Mammary epithelial cell (primary cell): ENCODE measurements at regions not wholly inside any gene's neighbourhood (a gene's known extent, or its start where the extent isn't known, plus 50 kb on each side); places are given as distances from the start of the nearest gene placed in this dataset.

Experiments used
- EZH2 ChIP-seq: IDR thresholded peaks from 2 replicates; pipeline ENCODE4 v1.6.1; 2012; ENCODE audit warnings: low read length, inconsistent platforms, borderline replicate concordance
- TF ChIP-seq, protein P1 (sequence below), 2 donors: IDR thresholded peaks in 1 of 2; conservative IDR thresholded peaks in 1 of 2; 2 replicates each; pipeline ENCODE4 v1.5.1; 2011 to 2012; ENCODE audit warnings: inconsistent platforms in 2 of 2, low read length in 2 of 2, mild to moderate bottlenecking in 2 of 2, control low read depth in 1 of 2, low read depth in 1 of 2; ENCODE audit not compliant: insufficient read depth in 1 of 2; ENCODE audit errors: extremely low read depth in 1 of 2

GRCh38 chr20:37579106-37579505 is 51.4 kb upstream of the BLCAP start:
- TF ChIP-seq, protein P1, sequence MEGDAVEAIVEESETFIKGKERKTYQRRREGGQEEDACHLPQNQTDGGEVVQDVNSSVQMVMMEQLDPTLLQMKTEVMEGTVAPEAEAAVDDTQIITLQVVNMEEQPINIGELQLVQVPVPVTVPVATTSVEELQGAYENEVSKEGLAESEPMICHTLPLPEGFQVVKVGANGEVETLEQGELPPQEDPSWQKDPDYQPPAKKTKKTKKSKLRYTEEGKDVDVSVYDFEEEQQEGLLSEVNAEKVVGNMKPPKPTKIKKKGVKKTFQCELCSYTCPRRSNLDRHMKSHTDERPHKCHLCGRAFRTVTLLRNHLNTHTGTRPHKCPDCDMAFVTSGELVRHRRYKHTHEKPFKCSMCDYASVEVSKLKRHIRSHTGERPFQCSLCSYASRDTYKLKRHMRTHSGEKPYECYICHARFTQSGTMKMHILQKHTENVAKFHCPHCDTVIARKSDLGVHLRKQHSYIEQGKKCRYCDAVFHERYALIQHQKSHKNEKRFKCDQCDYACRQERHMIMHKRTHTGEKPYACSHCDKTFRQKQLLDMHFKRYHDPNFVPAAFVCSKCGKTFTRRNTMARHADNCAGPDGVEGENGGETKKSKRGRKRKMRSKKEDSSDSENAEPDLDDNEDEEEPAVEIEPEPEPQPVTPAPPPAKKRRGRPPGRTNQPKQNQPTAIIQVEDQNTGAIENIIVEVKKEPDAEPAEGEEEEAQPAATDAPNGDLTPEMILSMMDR (conservative IDR thresholded peaks at IDR 0.05 in 1 of 2, IDR thresholded peaks at IDR 0.05 in 1 of 2; ENCODE audit: extremely low read depth in 1 of 2, insufficient read depth in 1 of 2, low read depth in 1 of 2, low read length in 2 of 2), result no peak
- no peak for TF ChIP-seq EZH2
